ENCODE measurements at regions not wholly inside any gene's neighbourhood (a gene's known extent, or its start where the extent isn't known, plus 50 kb on each side); places are given as distances from the start of the nearest gene placed in this dataset.

- H3K27me3 ChIP-seq (ENCODE audit: insufficient read depth): no peaks in the 10 kb centered on the region
- Mint-ChIP-seq H3K27ac (no peak overlapping the region), H3K9me3 (no peaks in the 10 kb centered on the region), H3K4me3 (no peak overlapping the region), H3K4me1 (peaks cover 18% of the 10 kb centered on the region; the same call in 2 of the 3 replicates), H3K27me3 (ENCODE audit: insufficient read depth, low read depth, poor library complexity) (peaks cover 1% of the 10 kb centered on the region), H3K36me3 (ENCODE audit: low read depth) (no peaks in the 10 kb centered on the region)
- H3K27ac ChIP-seq (ENCODE audit: low read depth): no peak overlapping the region
- no peaks in the 10 kb centered on the region for H3F3A ChIP-seq (replicated peaks; ENCODE audit: low read depth)
- no peaks in the 10 kb centered on the region for H3K79me2 ChIP-seq (replicated peaks; ENCODE audit: insufficient read depth)
- TF ChIP-seq EZH2phosphoT487 (IDR thresholded peaks at IDR 0.05; ENCODE audit: unreplicated experiment) (no peak), NANOG (IDR thresholded peaks at IDR 0.05; ENCODE audit: borderline replicate concordance) (no peak)
- TF ChIP-seq, protein P1, sequence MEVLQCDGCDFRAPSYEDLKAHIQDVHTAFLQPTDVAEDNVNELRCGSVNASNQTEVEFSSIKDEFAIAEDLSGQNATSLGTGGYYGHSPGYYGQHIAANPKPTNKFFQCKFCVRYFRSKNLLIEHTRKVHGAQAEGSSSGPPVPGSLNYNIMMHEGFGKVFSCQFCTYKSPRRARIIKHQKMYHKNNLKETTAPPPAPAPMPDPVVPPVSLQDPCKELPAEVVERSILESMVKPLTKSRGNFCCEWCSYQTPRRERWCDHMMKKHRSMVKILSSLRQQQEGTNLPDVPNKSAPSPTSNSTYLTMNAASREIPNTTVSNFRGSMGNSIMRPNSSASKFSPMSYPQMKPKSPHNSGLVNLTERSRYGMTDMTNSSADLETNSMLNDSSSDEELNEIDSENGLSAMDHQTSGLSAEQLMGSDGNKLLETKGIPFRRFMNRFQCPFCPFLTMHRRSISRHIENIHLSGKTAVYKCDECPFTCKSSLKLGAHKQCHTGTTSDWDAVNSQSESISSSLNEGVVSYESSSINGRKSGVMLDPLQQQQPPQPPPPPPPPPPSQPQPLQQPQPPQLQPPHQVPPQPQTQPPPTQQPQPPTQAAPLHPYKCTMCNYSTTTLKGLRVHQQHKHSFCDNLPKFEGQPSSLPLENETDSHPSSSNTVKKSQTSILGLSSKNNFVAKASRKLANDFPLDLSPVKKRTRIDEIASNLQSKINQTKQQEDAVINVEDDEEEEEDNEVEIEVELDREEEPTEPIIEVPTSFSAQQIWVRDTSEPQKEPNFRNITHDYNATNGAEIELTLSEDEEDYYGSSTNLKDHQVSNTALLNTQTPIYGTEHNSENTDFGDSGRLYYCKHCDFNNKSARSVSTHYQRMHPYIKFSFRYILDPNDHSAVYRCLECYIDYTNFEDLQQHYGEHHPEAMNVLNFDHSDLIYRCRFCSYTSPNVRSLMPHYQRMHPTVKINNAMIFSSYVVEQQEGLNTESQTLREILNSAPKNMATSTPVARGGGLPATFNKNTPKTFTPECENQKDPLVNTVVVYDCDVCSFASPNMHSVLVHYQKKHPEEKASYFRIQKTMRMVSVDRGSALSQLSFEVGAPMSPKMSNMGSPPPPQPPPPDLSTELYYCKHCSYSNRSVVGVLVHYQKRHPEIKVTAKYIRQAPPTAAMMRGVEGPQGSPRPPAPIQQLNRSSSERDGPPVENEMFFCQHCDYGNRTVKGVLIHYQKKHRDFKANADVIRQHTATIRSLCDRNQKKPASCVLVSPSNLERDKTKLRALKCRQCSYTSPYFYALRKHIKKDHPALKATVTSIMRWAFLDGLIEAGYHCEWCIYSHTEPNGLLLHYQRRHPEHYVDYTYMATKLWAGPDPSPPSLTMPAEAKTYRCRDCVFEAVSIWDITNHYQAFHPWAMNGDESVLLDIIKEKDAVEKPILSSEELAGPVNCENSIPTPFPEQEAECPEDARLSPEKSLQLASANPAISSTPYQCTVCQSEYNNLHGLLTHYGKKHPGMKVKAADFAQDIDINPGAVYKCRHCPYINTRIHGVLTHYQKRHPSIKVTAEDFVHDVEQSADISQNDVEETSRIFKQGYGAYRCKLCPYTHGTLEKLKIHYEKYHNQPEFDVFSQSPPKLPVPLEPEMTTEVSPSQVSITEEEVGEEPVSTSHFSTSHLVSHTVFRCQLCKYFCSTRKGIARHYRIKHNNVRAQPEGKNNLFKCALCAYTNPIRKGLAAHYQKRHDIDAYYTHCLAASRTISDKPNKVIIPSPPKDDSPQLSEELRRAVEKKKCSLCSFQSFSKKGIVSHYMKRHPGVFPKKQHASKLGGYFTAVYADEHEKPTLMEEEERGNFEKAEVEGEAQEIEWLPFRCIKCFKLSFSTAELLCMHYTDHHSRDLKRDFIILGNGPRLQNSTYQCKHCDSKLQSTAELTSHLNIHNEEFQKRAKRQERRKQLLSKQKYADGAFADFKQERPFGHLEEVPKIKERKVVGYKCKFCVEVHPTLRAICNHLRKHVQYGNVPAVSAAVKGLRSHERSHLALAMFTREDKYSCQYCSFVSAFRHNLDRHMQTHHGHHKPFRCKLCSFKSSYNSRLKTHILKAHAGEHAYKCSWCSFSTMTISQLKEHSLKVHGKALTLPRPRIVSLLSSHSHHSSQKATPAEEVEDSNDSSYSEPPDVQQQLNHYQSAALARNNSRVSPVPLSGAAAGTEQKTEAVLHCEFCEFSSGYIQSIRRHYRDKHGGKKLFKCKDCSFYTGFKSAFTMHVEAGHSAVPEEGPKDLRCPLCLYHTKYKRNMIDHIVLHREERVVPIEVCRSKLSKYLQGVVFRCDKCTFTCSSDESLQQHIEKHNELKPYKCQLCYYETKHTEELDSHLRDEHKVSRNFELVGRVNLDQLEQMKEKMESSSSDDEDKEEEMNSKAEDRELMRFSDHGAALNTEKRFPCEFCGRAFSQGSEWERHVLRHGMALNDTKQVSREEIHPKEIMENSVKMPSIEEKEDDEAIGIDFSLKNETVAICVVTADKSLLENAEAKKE (CRISPR knock-in tag; IDR thresholded peaks at IDR 0.05): no peak
- no peak overlapping the region for H2AFZ ChIP-seq
- no peaks in the 10 kb centered on the region for H3K4me1 ChIP-seq (ENCODE audit: insufficient read depth)
- H4K20me1 ChIP-seq (replicated peaks; ENCODE audit: insufficient read depth): no peaks in the 10 kb centered on the region
- no peak overlapping the region for H3K4me3 ChIP-seq
- ATAC-seq (no peak), DNase-seq (ENCODE audit: low spot score) (no peak)
- no peak overlapping the region for H3K4me2 ChIP-seq
- no peaks in the 10 kb centered on the region for H3K36me3 ChIP-seq (ENCODE audit: insufficient read depth)
- no peaks in the 10 kb centered on the region for H3K9me2 ChIP-seq (ENCODE audit: insufficient read depth)
These were observed 144.0 kb upstream of the NRIP1 start for GRCh38 chr21:15208786-15209185.

GRCh38 chr21:15209224-15209623 lies 144.4 kb upstream of the NRIP1 start:
- Mint-ChIP-seq H3K4me3 (no peak overlapping the region), H3K4me1 (peaks cover 18% of the 10 kb centered on the region; the same call in 2 of the 3 replicates), H3K27ac (no peak overlapping the region), H3K36me3 (ENCODE audit: low read depth) (no peaks in the 10 kb centered on the region), H3K27me3 (ENCODE audit: insufficient read depth, low read depth, poor library complexity) (peaks cover 1% of the 10 kb centered on the region), H3K9me3 (no peaks in the 10 kb centered on the region)
- H3F3A ChIP-seq (replicated peaks; ENCODE audit: low read depth): no peaks in the 10 kb centered on the region
- H3K4me1 ChIP-seq (ENCODE audit: insufficient read depth): no peaks in the 10 kb centered on the region
- no peak overlapping the region for H2AFZ ChIP-seq
- ATAC-seq (no peak), DNase-seq (ENCODE audit: low spot score) (no peak)
- H3K9me2 ChIP-seq (ENCODE audit: insufficient read depth): no peaks in the 10 kb centered on the region
- H3K27ac ChIP-seq (ENCODE audit: low read depth): no peak overlapping the region
- H4K20me1 ChIP-seq (replicated peaks; ENCODE audit: insufficient read depth): no peaks in the 10 kb centered on the region
- H3K36me3 ChIP-seq (ENCODE audit: insufficient read depth): no peaks in the 10 kb centered on the region
- no peaks in the 10 kb centered on the region for H3K79me2 ChIP-seq (replicated peaks; ENCODE audit: insufficient read depth)
- H3K27me3 ChIP-seq (ENCODE audit: insufficient read depth): no peaks in the 10 kb centered on the region
- no peak overlapping the region for H3K4me3 ChIP-seq
- no peak overlapping the region for H3K4me2 ChIP-seq
- TF ChIP-seq REST (IDR thresholded peaks at IDR 0.05; ENCODE audit: unreplicated experiment): no peak
- no peak for TF ChIP-seq STAT1 (IDR thresholded peaks at IDR 0.05; ENCODE audit: unreplicated experiment)
- no peak for TF ChIP-seq POLR2AphosphoS5 (IDR thresholded peaks at IDR 0.05; ENCODE audit: low read depth)
- no peak for TF ChIP-seq EZH2 (IDR thresholded peaks at IDR 0.05; ENCODE audit: low read depth, unreplicated experiment)
- TF ChIP-seq, protein P2, sequence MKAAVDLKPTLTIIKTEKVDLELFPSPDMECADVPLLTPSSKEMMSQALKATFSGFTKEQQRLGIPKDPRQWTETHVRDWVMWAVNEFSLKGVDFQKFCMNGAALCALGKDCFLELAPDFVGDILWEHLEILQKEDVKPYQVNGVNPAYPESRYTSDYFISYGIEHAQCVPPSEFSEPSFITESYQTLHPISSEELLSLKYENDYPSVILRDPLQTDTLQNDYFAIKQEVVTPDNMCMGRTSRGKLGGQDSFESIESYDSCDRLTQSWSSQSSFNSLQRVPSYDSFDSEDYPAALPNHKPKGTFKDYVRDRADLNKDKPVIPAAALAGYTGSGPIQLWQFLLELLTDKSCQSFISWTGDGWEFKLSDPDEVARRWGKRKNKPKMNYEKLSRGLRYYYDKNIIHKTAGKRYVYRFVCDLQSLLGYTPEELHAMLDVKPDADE (IDR thresholded peaks at IDR 0.05): no peak
- TF ChIP-seq, protein P3, sequence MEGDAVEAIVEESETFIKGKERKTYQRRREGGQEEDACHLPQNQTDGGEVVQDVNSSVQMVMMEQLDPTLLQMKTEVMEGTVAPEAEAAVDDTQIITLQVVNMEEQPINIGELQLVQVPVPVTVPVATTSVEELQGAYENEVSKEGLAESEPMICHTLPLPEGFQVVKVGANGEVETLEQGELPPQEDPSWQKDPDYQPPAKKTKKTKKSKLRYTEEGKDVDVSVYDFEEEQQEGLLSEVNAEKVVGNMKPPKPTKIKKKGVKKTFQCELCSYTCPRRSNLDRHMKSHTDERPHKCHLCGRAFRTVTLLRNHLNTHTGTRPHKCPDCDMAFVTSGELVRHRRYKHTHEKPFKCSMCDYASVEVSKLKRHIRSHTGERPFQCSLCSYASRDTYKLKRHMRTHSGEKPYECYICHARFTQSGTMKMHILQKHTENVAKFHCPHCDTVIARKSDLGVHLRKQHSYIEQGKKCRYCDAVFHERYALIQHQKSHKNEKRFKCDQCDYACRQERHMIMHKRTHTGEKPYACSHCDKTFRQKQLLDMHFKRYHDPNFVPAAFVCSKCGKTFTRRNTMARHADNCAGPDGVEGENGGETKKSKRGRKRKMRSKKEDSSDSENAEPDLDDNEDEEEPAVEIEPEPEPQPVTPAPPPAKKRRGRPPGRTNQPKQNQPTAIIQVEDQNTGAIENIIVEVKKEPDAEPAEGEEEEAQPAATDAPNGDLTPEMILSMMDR (conservative IDR thresholded peaks at IDR 0.05; ENCODE audit: low read depth in 2 of 2): no peak

Data from GM23338 (cell line).